Muscle layer of duodenum (tissue), 2 donors: ENCODE measurements at regions not wholly inside any gene's neighbourhood (a gene's known extent, or its start where the extent isn't known, plus 50 kb on each side); places are given as distances from the start of the nearest gene placed in this dataset.
"Not testable (repeated sequence)": the region's sequence is repeated elsewhere in the genome, so short reads cannot be mapped to it uniquely, and the experiment has no call there.

ENCODE experiments used
- H3K27ac ChIP-seq: one replicate; pipeline ENCODE4 v1.7.0; 2013; ENCODE audit warnings: mild to moderate bottlenecking, low read length
- H3K27me3 ChIP-seq: one replicate; pipeline ENCODE4 v1.7.0; 2013; ENCODE audit warnings: low read depth, mild to moderate bottlenecking, control low read depth, low read length
- H3K36me3 ChIP-seq, 2 donors: one replicate each; pipeline ENCODE4 v1.7.0; 2013; ENCODE audit warnings: low read length in 2 of 2, control low read depth in 1 of 2, mild to moderate bottlenecking in 1 of 2; ENCODE audit not compliant: insufficient read depth in 2 of 2, control insufficient read depth in 1 of 2
- H3K4me1 ChIP-seq, 2 donors: one replicate each; pipeline ENCODE4 v1.7.0; 2013; ENCODE audit warnings: low read length in 2 of 2, mild to moderate bottlenecking in 2 of 2, control low read depth in 1 of 2, moderate library complexity in 1 of 2; ENCODE audit not compliant: insufficient read depth in 2 of 2, control insufficient read depth in 1 of 2
- H3K4me3 ChIP-seq, 2 donors: one replicate each; pipeline ENCODE4 v1.7.0; 2013; ENCODE audit warnings: low read length in 2 of 2, low read depth in 1 of 2, mild to moderate bottlenecking in 1 of 2
- H3K9me3 ChIP-seq, 2 donors: one replicate each; pipeline ENCODE4 v1.7.0; 2013; ENCODE audit warnings: low read length in 2 of 2, control low read depth in 1 of 2, mild to moderate bottlenecking in 1 of 2; ENCODE audit not compliant: control insufficient read depth in 1 of 2
- donor health status: healthy.

DNA sequence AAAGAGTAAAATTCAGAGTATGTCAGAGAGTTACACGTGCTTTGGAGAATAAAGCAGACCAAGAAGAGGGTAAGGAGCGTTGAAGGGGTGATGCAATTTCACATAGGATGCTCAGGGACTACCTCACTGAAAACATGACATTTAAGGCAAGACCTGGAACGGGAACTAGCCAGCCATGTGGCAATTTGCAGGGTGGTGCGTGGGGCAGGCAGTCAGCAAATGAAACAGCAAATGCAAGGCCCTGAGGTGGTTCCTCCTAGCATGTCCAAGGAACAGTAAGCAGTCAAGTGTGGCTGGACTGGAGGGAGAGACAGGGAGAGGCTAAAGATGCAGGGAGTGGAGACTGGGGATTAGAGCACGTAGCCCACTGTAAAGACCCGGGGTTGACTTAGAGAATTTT lies 146.1 kb upstream of the LPP start:
- Histone ChIP-seq H3K4me1 (peaks cover 0 to 5% of the 10 kb centered on the region in 2 donors), H3K27me3 (no peaks in the 10 kb centered on the region), H3K36me3 (no peaks in the 10 kb centered on the region), H3K9me3 (no peaks in the 10 kb centered on the region), H3K4me3 (no peak overlapping the region), H3K27ac (no peak overlapping the region)

GRCh38 chr3:188008582-188009213 lies 145.3 kb upstream of the LPP start:
- Histone ChIP-seq H3K27ac (no peak overlapping the region), H3K4me3 (no peak overlapping the region), H3K9me3 (no peaks in the 10 kb centered on the region), H3K27me3 (no peaks in the 10 kb centered on the region), H3K4me1 (peaks cover 0 to 2% of the 10 kb centered on the region in 2 donors), H3K36me3 (no peaks in the 10 kb centered on the region)

GRCh38 chr3:188010478-188010877 lies 143.5 kb upstream of the LPP start:
- Histone ChIP-seq H3K9me3 (no peaks in the 10 kb centered on the region), H3K4me1 (no peaks in the 10 kb centered on the region), H3K4me3 (no peak overlapping the region), H3K27me3 (no peaks in the 10 kb centered on the region), H3K36me3 (no peaks in the 10 kb centered on the region), H3K27ac (no peak overlapping the region)

DNA sequence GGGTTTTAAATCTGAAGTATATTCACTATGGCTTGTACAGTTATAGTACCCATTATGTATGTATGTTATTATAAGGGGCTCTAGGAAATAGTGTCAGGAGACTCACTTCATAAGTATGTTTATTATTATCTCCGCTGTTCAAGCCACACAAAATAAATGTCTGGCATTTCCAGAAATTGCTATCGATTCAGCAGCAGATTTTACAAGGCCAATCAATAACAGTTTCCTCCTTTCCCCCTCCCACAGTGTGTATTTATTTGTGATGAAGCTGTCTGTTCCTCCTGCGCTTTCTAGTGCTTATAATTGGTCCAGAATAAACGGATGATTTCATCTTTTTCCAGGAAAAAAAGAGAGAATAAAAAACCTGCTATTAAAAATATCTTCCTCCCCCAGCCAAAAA lies 134.2 kb upstream of the LPP start:
- H3K36me3 ChIP-seq: no peaks in the 10 kb centered on the region
- no peaks in the 10 kb centered on the region for H3K27me3 ChIP-seq
- no peak overlapping the region for H3K27ac ChIP-seq
- no peaks in the 10 kb centered on the region for H3K4me1 ChIP-seq
- no peaks in the 10 kb centered on the region for H3K9me3 ChIP-seq
- no peak overlapping the region for H3K4me3 ChIP-seq

- Histone ChIP-seq H3K27me3 (no peaks in the 10 kb centered on the region), H3K4me1 (no peaks in the 10 kb centered on the region), H3K27ac (no peak overlapping the region), H3K4me3 (no peak overlapping the region), H3K36me3 (no peaks in the 10 kb centered on the region), H3K9me3 (no peaks in the 10 kb centered on the region)
Observed at GRCh38 chr3:188021041-188021440, 132.9 kb upstream of the LPP start.

DNA sequence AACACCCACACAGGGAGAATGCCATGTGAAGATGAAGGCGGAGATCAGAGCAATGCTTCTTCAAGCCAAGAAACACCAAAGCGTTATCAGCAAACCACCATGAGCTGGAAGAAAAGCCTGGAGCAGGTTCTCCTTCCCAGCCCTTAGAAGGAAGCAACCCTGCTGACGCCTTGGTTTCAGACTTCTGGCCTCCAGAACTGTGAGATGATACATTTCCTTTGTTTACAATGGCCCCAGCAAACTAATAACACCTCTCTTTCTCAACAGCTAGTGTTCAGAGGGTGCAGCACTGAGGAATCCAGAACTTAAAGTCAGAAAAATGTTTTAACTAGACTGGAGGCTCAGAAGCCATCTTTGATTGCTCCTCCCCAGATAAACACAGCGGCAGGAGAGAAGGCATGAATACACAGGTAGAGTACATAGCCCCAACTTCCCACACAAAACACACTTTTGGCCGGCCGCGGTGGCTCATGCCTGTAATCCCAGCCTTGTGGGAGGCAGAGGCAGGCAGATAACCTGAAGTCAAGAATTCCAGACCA lies 132.4 kb upstream of the LPP start:
- H3K4me3 ChIP-seq: no peak overlapping the region
- H3K27ac ChIP-seq: no peak overlapping the region
- no peaks in the 10 kb centered on the region for H3K36me3 ChIP-seq
- H3K9me3 ChIP-seq: no peaks in the 10 kb centered on the region
- H3K27me3 ChIP-seq: no peaks in the 10 kb centered on the region
- H3K4me1 ChIP-seq: no peaks in the 10 kb centered on the region

- H3K4me1 ChIP-seq, H3K27ac ChIP-seq, H3K27me3 ChIP-seq, H3K36me3 ChIP-seq, H3K4me3 ChIP-seq, H3K9me3 ChIP-seq: not testable (repeated sequence)
Observed at GRCh38 chr3:188022902-188023301, 131.1 kb upstream of the LPP start.

- Histone ChIP-seq H3K9me3 (no peaks in the 10 kb centered on the region), H3K27me3 (no peaks in the 10 kb centered on the region)
Observed at GRCh38 chr3:188025555-188025954, 128.4 kb upstream of the LPP start.

GRCh38 chr3:188026191-188026968 lies 127.6 kb upstream of the LPP start:
- Histone ChIP-seq H3K36me3 (no peaks in the 10 kb centered on the region), H3K27me3 (no peaks in the 10 kb centered on the region), H3K9me3 (no peaks in the 10 kb centered on the region), H3K4me3 (no peak overlapping the region), H3K27ac (no peak overlapping the region), H3K4me1 (no peaks in the 10 kb centered on the region)

More at GRCh38 chr3:188025555-188025954, 128.4 kb upstream of the LPP start:
- no peak overlapping the region for H3K27ac ChIP-seq
- no peaks in the 10 kb centered on the region for H3K4me1 ChIP-seq
- no peaks in the 10 kb centered on the region for H3K36me3 ChIP-seq
- H3K4me3 ChIP-seq: no peak overlapping the region

- Histone ChIP-seq H3K36me3 (no peaks in the 10 kb centered on the region), H3K27ac (no peak overlapping the region), H3K4me3 (no peak overlapping the region), H3K27me3 (no peaks in the 10 kb centered on the region), H3K4me1 (no peaks in the 10 kb centered on the region), H3K9me3 (no peaks in the 10 kb centered on the region)
Observed at GRCh38 chr3:188031121-188031520, 122.8 kb upstream of the LPP start.

- Histone ChIP-seq H3K27me3 (no peaks in the 10 kb centered on the region), H3K36me3 (no peaks in the 10 kb centered on the region), H3K4me3 (no peak overlapping the region), H3K4me1 (peaks cover 3 to 10% of the 10 kb centered on the region in 2 donors), H3K27ac (no peak overlapping the region), H3K9me3 (no peaks in the 10 kb centered on the region)
Observed at GRCh38 chr3:188034989-188035388, 119.0 kb upstream of the LPP start.
